Muscle layer of colon (tissue), 2 donors: ENCODE measurements at regions not wholly inside any gene's neighbourhood (a gene's known extent, or its start where the extent isn't known, plus 50 kb on each side); places are given as distances from the start of the nearest gene placed in this dataset.

ENCODE experiments used
- H3K27ac ChIP-seq: one replicate; pipeline ENCODE4 v1.7.0; 2013; ENCODE audit warnings: low read depth, mild to moderate bottlenecking, low read length, moderate library complexity
- H3K27me3 ChIP-seq, 2 donors: one replicate each; pipeline ENCODE4 v1.7.0; 2013; ENCODE audit warnings: low read length in 2 of 2, mild to moderate bottlenecking in 2 of 2; ENCODE audit not compliant: insufficient read depth in 2 of 2, control insufficient read depth in 1 of 2
- H3K36me3 ChIP-seq: one replicate; pipeline ENCODE4 v1.7.0; 2013; ENCODE audit warnings: mild to moderate bottlenecking, low read length; ENCODE audit not compliant: insufficient read depth
- H3K4me1 ChIP-seq: one replicate; pipeline ENCODE4 v1.7.0; 2013; ENCODE audit warnings: mild to moderate bottlenecking, low read length; ENCODE audit not compliant: insufficient read depth
- H3K4me3 ChIP-seq, 2 donors: one replicate each; pipeline ENCODE4 v1.7.0; 2013; ENCODE audit warnings: low read length in 2 of 2, low read depth in 1 of 2, mild to moderate bottlenecking in 1 of 2, moderate library complexity in 1 of 2
- H3K9ac ChIP-seq: one replicate; pipeline ENCODE4 v1.7.0; 2013; ENCODE audit warnings: low read length
- H3K9me3 ChIP-seq: one replicate; pipeline ENCODE4 v1.7.0; 2013; ENCODE audit warnings: mild to moderate bottlenecking, low read length
- donor health status: abdominal sarcoma.
- donor health status: Adenocarcinoma of cecum.

DNA sequence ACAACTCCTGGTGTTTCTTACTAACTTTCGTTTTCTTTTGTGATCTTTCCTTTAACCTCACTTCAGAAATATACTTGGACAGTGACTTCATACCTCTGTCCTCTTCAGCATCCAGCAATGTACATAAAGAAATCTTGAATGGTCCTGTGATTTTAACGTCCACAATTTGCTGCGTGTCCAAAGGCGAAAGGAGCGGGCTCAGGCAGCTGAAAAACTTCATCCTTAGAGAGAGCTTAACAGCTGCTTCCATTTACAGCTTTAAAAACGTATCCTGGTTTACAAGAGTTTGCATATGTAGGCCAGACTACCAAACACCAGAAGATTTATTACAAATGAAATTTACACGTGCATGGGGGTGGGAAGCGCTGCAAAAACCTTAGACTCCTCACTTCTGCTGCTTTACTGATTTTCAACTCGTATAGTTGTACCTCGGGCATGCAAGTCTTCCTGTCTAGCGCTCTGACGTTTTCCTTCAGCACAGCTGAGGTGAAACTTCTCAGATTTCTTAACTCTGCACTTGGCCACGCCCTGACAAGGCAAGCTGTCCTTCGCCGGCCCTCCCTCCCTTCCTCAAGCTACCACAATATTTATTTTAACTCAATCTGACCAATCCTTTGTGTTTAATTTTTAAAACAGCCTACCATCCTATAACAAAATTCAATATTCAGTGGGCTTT lies 406.4 kb downstream of the FAM47A start:
- no peak overlapping the region for H3K9ac ChIP-seq
- no peaks in the 10 kb centered on the region for H3K4me1 ChIP-seq
- peak overlapping the region in 1 of 2 donors; percentile 43 for H3K4me3 ChIP-seq
- no peak overlapping the region for H3K27ac ChIP-seq
- H3K9me3 ChIP-seq = no peaks in the 10 kb centered on the region
- H3K27me3 ChIP-seq = no peaks in the 10 kb centered on the region
- H3K36me3 ChIP-seq = no peaks in the 10 kb centered on the region

DNA sequence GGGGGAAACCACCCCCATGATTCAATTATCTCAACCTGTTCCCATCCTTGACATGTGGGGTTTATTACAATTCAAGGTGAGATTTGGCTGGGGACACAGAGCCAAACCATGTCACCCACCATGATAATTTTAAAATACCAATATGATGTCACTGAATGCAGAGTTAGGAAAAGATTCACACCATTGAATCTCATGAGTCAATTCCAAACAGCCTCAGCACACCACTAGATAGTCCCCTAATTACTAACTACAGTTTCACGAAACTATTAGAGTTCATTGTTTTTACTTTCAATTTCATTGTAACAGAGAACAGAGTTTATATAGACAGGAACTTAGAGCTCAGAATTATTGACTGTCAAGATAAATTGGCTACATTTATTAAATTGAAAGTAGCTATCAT lies 410.2 kb downstream of the FAM47A start:
- Histone ChIP-seq H3K9ac (no peak overlapping the region), H3K36me3 (no peaks in the 10 kb centered on the region), H3K4me1 (no peaks in the 10 kb centered on the region), H3K9me3 (no peaks in the 10 kb centered on the region), H3K27ac (no peak overlapping the region), H3K27me3 (no peaks in the 10 kb centered on the region), H3K4me3 (no peak overlapping the region)

DNA sequence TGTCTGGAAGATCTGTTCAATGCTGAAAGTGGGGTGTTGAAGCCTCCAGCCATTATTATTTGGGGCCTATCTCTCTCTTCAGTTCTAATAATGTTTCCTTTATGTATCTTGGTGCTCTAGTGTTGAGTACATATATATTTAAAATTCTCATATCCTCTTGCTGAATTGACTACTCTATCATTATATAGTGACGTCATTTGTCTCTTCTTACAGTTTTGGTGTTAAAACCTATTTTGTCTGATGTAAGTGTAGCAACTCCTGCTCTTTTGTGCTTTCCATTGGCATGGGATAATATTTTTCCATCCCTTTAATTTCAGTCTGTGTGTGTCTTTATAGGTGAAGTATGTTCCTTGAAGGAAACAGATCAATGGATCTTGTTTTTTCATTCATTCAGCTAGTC lies 446.0 kb downstream of the FAM47A start:
- Histone ChIP-seq H3K4me3 (no peak overlapping the region), H3K27ac (no peak overlapping the region), H3K9ac (no peak overlapping the region), H3K4me1 (no peaks in the 10 kb centered on the region), H3K36me3 (no peaks in the 10 kb centered on the region), H3K9me3 (no peaks in the 10 kb centered on the region), H3K27me3 (no peaks in the 10 kb centered on the region)
